ENCODE measurements at regions not wholly inside any gene's neighbourhood (a gene's known extent, or its start where the extent isn't known, plus 50 kb on each side); places are given as distances from the start of the nearest gene placed in this dataset.
A peak's percentile ranks its signal among the peaks of the same experiment; 100 is the strongest.

- DNase-seq (ENCODE audit: low spot score) = no peak
- ATAC-seq = no peak
Observed at GRCh38 chr10:84844461-84844860, 516.1 kb downstream of the CCSER2 start.

GRCh38 chr10:84845628-84846261 lies 517.4 kb downstream of the CCSER2 start:
- DNase-seq (ENCODE audit: low spot score) (peak; percentile 49), ATAC-seq (peak; percentile 89)

- DNase-seq (ENCODE audit: low spot score) (no peak), ATAC-seq (no peak)
Observed at GRCh38 chr10:84846658-84847316, 518.4 kb downstream of the CCSER2 start.

GRCh38 chr10:84848967-84849366 lies 520.6 kb downstream of the CCSER2 start:
- no peak for ATAC-seq
- no peak for DNase-seq (ENCODE audit: low spot score)

- DNase-seq (ENCODE audit: low spot score) (no peak), ATAC-seq (no peak)
Observed at GRCh38 chr10:84850826-84851225, 522.4 kb downstream of the CCSER2 start.

- ATAC-seq (no peak), DNase-seq (ENCODE audit: low spot score) (no peak)
Observed at GRCh38 chr10:84854439-84854838, 526.0 kb downstream of the CCSER2 start.

- ATAC-seq (peak; percentile 98), DNase-seq (ENCODE audit: low spot score) (no peak)
Observed at GRCh38 chr10:84860855-84861254, 532.5 kb downstream of the CCSER2 start.

GRCh38 chr10:84862551-84862950 lies 534.2 kb downstream of the CCSER2 start:
- no peak for DNase-seq (ENCODE audit: low spot score)

GRCh38 chr10:84863675-84864074 lies 535.3 kb downstream of the CCSER2 start:
- ATAC-seq = no peak

More at GRCh38 chr10:84862551-84862950, 534.2 kb downstream of the CCSER2 start:
- ATAC-seq = no peak

GRCh38 chr10:84876116-84876999 lies 548.0 kb downstream of the CCSER2 start:
- DNase-seq (ENCODE audit: low spot score) (no peak), ATAC-seq (peak; percentile 80)

More at GRCh38 chr10:84863675-84864074, 535.3 kb downstream of the CCSER2 start:
- DNase-seq (ENCODE audit: low spot score) = no peak

GRCh38 chr10:84879991-84880390 lies 551.6 kb downstream of the CCSER2 start:
- ATAC-seq = no peak
- DNase-seq (ENCODE audit: low spot score) = no peak

GRCh38 chr10:84881696-84882095 lies 553.3 kb downstream of the CCSER2 start:
- ATAC-seq (peak; percentile 74), DNase-seq (ENCODE audit: low spot score) (peak; percentile 49)

GRCh38 chr10:84890706-84891105 lies 562.3 kb downstream of the CCSER2 start:
- DNase-seq (ENCODE audit: low spot score) = no peak

GRCh38 chr10:84891631-84892030 lies 563.2 kb downstream of the CCSER2 start:
- DNase-seq (ENCODE audit: low spot score) (no peak), ATAC-seq (no peak)

More at GRCh38 chr10:84890706-84891105, 562.3 kb downstream of the CCSER2 start:
- no peak for ATAC-seq

- DNase-seq (ENCODE audit: low spot score) = no peak
- ATAC-seq = no peak
Observed at GRCh38 chr10:84895541-84895940, 567.2 kb downstream of the CCSER2 start.

GRCh38 chr10:84896909-84897308 lies 568.5 kb downstream of the CCSER2 start:
- no peak for ATAC-seq

GRCh38 chr10:84899268-84899667 lies 570.9 kb downstream of the CCSER2 start:
- DNase-seq (ENCODE audit: low spot score) (no peak), ATAC-seq (no peak)

More at GRCh38 chr10:84896909-84897308, 568.5 kb downstream of the CCSER2 start:
- no peak for DNase-seq (ENCODE audit: low spot score)

- DNase-seq (ENCODE audit: low spot score) (no peak), ATAC-seq (no peak)
Observed at GRCh38 chr10:84900141-84900540, 571.8 kb downstream of the CCSER2 start.

- ATAC-seq (no peak), DNase-seq (ENCODE audit: low spot score) (no peak)
Observed at GRCh38 chr10:84901885-84902284, 573.5 kb downstream of the CCSER2 start.

- DNase-seq (ENCODE audit: low spot score) = no peak
- no peak for ATAC-seq
Observed at GRCh38 chr10:84902553-84902952, 574.2 kb downstream of the CCSER2 start.

GRCh38 chr10:84903320-84903719 lies 574.9 kb downstream of the CCSER2 start:
- no peak for ATAC-seq
- no peak for DNase-seq (ENCODE audit: low spot score)

Measured in left lobe of liver (tissue), 2 donors.